DMS53 (cell line): ENCODE measurements at regions not wholly inside any gene's neighbourhood (a gene's known extent, or its start where the extent isn't known, plus 50 kb on each side); places are given as distances from the start of the nearest gene placed in this dataset.

ENCODE experiments used
- DNase-seq: peaks from one replicate; lab custom pipeline; 2025; lab: John Stamatoyannopoulos, UW

- peak; percentile 10 for DNase-seq
These were observed 418.5 kb upstream of the GOLIM4 start for GRCh38 chr3:168514252-168514651.

GRCh38 chr3:168512802-168513201, 417.1 kb upstream of the GOLIM4 start:
- no peak for DNase-seq

- peak; percentile 46 for DNase-seq
These were observed 415.8 kb upstream of the GOLIM4 start for GRCh38 chr3:168511428-168512014.

GRCh38 chr3:168506589-168506988, 410.9 kb upstream of the GOLIM4 start:
- no peak for DNase-seq

- DNase-seq = no peak
These were observed 405.8 kb upstream of the GOLIM4 start for GRCh38 chr3:168501570-168501969.

GRCh38 chr3:168498194-168498593, 402.5 kb upstream of the GOLIM4 start:
- no peak for DNase-seq

GRCh38 chr3:168497741-168498140, 402.0 kb upstream of the GOLIM4 start:
- no peak for DNase-seq

- DNase-seq = no peak
These were observed 401.5 kb upstream of the GOLIM4 start for GRCh38 chr3:168497183-168497582.

GRCh38 chr3:168495932-168496331, 400.2 kb upstream of the GOLIM4 start:
- no peak for DNase-seq

GRCh38 chr3:168495270-168495669, 399.5 kb upstream of the GOLIM4 start:
- no peak for DNase-seq

- DNase-seq = no peak
These were observed 397.9 kb upstream of the GOLIM4 start for GRCh38 chr3:168493412-168494205.

GRCh38 chr3:168490981-168491380, 395.3 kb upstream of the GOLIM4 start:
- DNase-seq = no peak

GRCh38 chr3:168489301-168489700, 393.6 kb upstream of the GOLIM4 start:
- no peak for DNase-seq

- no peak for DNase-seq
These were observed 390.2 kb upstream of the GOLIM4 start for GRCh38 chr3:168485936-168486335.

GRCh38 chr3:168476360-168476980, 380.7 kb upstream of the GOLIM4 start:
- DNase-seq = no peak

GRCh38 chr3:168475704-168476103, 380.0 kb upstream of the GOLIM4 start:
- DNase-seq = no peak

GRCh38 chr3:168473334-168473890, 377.7 kb upstream of the GOLIM4 start:
- no peak for DNase-seq

GRCh38 chr3:168472783-168473182, 377.1 kb upstream of the GOLIM4 start:
- no peak for DNase-seq

GRCh38 chr3:168470380-168470779, 374.7 kb upstream of the GOLIM4 start:
- DNase-seq = no peak

- DNase-seq = no peak
These were observed 373.7 kb upstream of the GOLIM4 start for GRCh38 chr3:168469436-168469835.

GRCh38 chr3:168467115-168467714, 371.5 kb upstream of the GOLIM4 start:
- peak; percentile 58 for DNase-seq

- DNase-seq = no peak
These were observed 366.1 kb upstream of the GOLIM4 start for GRCh38 chr3:168461793-168462192.
